Karpas-422 (cell line): ENCODE measurements at regions not wholly inside any gene's neighbourhood (a gene's known extent, or its start where the extent isn't known, plus 50 kb on each side); places are given as distances from the start of the nearest gene placed in this dataset.

Source experiments
- DNase-seq: peaks from one replicate; pipeline ENCODE4 v3.0.0-alpha.2; 2015
- H2AFZ ChIP-seq: fragments of 200-600 bp; sonication (generic); 2 replicates; pipeline ENCODE4 v1.6.1; 2014; ENCODE audit warnings: antibody characterized with exemption, low read length, mixed read lengths
- H3K27ac ChIP-seq: fragments of 200-600 bp; sonication (generic); 2 replicates; pipeline ENCODE4 v1.5.1; 2014; ENCODE audit warnings: mild to moderate bottlenecking, low read length, moderate library complexity
- H3K27me3 ChIP-seq: fragments of 200-600 bp; sonication (generic); 2 replicates; pipeline ENCODE4 v1.6.1; 2014; ENCODE audit warnings: low read length, mixed read lengths
- H3K36me3 ChIP-seq: fragments of 200-600 bp; sonication (generic); 2 replicates; pipeline ENCODE4 v1.6.1; 2014; ENCODE audit warnings: low read length, mixed read lengths; ENCODE audit not compliant: insufficient read depth
- H3K4me1 ChIP-seq: fragments of 200-600 bp; sonication (generic); 2 replicates; pipeline ENCODE4 v1.6.1; 2014; ENCODE audit warnings: mild to moderate bottlenecking, low read length, mixed read lengths
- H3K4me2 ChIP-seq: fragments of 200-600 bp; sonication (generic); 2 replicates; pipeline ENCODE4 v1.6.1; 2014; ENCODE audit warnings: low read length, low read depth, mild to moderate bottlenecking; ENCODE audit not compliant: poor library complexity, severe bottlenecking
- H3K4me3 ChIP-seq: fragments of 200-600 bp; sonication (generic); 2 replicates; pipeline ENCODE4 v1.5.1; 2014; ENCODE audit warnings: mild to moderate bottlenecking, antibody characterized with exemption, low read length, mixed read lengths
- H3K79me2 ChIP-seq: fragments of 200-600 bp; sonication (generic); 2 replicates; pipeline ENCODE4 v1.6.1; 2014; ENCODE audit warnings: mild to moderate bottlenecking, low read length, mixed read lengths
- H3K9ac ChIP-seq: fragments of 200-600 bp; sonication (generic); 2 replicates; pipeline ENCODE4 v1.6.0; 2014; ENCODE audit warnings: low read length
- H3K9me2 ChIP-seq: fragments of 200-600 bp; sonication (generic), shearing (Covaris generic); replicated peaks from 2 replicates; pipeline ENCODE4 v1.6.0; 2014; ENCODE audit warnings: mild to moderate bottlenecking, low read length, moderate library complexity; ENCODE audit not compliant: insufficient read depth
- H3K9me3 ChIP-seq: fragments of 300-700, 200-600 bp; sonication (generic); 2 replicates; pipeline ENCODE4 v1.6.1; 2014; ENCODE audit warnings: low read length, mixed read lengths
- H4K20me1 ChIP-seq: fragments of 200-600 bp; sonication (generic); 2 replicates; pipeline ENCODE4 v1.6.1; 2014; ENCODE audit warnings: mild to moderate bottlenecking, antibody characterized with exemption, low read length, low read depth; ENCODE audit not compliant: insufficient read depth

DNA sequence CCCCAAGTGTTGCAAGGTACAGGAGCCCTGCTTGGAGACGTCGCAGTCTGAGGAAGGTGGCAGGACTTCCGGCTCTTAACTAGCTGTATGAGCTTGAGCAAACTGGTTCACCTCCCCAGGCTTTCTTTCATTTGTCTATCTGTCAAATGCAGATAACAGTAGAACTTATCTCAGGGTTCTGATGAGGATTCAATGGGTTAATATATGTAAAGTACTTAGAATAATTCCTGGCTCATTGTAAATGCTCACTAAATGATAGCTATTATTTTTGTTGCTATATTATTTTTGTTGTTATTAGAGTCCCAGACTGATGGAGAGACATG is 108.5 kb upstream of the IPO9 start:
- no peak overlapping the region for H3K27ac ChIP-seq
- H3K4me1 ChIP-seq = peaks cover 10% of the 10 kb centered on the region
- H2AFZ ChIP-seq = no peak overlapping the region
- H3K4me2 ChIP-seq = no peak overlapping the region
- no peaks in the 10 kb centered on the region for H3K79me2 ChIP-seq
- H3K4me3 ChIP-seq = no peak overlapping the region
- H3K9me2 ChIP-seq = no peaks in the 10 kb centered on the region
- no peaks in the 10 kb centered on the region for H3K27me3 ChIP-seq
- H3K9ac ChIP-seq = no peak overlapping the region
- no peaks in the 10 kb centered on the region for H3K36me3 ChIP-seq
- H3K9me3 ChIP-seq = no peaks in the 10 kb centered on the region
- H4K20me1 ChIP-seq = no peaks in the 10 kb centered on the region; the same call in 1 of the 2 replicates
- DNase-seq = no peak

DNA sequence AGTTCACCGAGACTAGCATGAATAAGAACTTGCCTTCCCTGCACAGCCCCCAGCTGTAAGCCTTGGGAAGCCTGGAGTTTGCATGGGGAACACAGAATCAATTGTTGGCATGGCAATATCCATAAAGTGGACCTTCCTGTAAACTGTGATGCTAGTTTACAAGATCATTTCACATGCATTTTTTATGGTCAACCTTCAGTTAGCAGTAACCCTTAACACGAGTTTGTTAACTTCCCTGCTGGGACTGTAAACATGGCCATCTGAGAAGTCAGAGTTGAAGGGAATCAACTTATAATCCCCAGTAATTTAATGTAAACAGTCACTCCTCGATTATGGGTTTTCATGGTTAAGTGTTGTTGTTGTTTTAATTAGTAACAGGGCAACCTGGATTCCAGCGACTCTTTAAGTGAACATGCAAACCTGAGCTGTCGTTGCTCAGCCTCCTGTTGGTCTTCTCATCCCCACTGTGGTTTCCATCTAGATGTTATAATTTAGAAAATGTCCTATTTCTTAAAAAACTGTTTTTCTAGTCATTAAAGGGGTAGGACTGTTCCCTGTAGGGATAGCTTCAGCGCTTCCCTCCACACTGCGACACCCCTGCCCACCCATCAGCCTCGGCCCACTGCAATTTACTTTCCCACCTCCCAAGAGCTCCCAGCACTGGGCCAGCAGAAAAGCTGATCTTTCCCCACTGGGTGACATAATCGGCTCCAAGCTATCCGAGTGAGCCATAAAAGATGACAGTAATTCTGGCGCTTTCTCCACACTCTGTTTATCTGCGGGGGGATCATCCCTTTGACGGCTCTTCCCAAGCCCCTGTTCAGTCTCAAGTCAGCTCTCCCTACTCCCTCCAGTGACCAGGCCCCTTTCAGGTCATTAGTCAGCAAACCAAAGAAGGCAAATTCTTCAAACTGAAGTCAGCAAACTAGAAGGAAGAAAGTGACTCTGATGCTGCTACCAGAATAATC is 107.6 kb upstream of the IPO9 start:
- Histone ChIP-seq H3K27ac (no peak overlapping the region), H3K9me2 (no peaks in the 10 kb centered on the region), H2AFZ (no peak overlapping the region), H3K4me2 (no peak overlapping the region), H4K20me1 (no peaks in the 10 kb centered on the region), H3K4me1 (peaks cover 1% of the 10 kb centered on the region), H3K4me3 (no peak overlapping the region), H3K79me2 (no peaks in the 10 kb centered on the region), H3K27me3 (no peaks in the 10 kb centered on the region), H3K9me3 (no peaks in the 10 kb centered on the region), H3K36me3 (no peaks in the 10 kb centered on the region), H3K9ac (no peak overlapping the region)
- DNase-seq = no peak

DNA sequence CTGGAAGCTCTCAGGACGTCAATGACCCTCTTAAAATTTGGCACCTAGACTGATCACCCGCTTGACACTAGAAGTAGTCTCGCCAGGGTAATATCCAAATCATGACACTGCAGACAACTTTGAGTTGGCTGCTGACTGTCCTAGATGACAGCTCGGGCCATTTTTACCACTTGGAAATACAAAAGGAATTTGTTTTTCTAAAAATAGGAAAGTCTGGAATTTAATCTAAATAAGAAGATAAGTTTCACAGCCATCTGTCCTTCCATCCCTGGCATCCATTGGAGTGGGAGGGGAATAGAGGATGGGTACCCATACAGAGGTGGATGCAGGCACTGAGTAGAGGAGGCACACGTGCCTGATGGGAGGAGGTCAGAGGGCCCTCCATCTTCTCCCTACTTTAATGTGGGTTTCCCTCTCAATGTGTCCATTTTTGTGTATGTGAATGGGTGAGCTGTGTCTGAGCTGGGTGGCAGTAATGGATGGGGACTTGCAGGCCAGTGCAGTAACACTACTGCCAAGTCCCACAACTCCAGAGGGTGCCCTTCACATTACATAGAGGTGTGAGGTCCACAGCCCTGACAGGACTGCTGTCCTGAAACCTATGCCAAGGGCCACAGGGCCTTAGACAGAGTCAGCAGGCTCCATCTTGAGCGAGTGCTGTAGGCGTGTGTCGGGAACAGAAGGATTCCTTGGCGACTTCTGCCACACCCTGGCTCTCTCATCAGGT is 104.8 kb upstream of the IPO9 start:
- Histone ChIP-seq H3K4me2 (no peak overlapping the region), H3K9ac (no peak overlapping the region), H3K9me3 (no peaks in the 10 kb centered on the region), H2AFZ (no peak overlapping the region), H4K20me1 (no peaks in the 10 kb centered on the region; the same call in 1 of the 2 replicates), H3K27ac (no peak overlapping the region), H3K4me3 (no peak overlapping the region), H3K4me1 (no peaks in the 10 kb centered on the region), H3K27me3 (no peaks in the 10 kb centered on the region), H3K36me3 (no peaks in the 10 kb centered on the region), H3K79me2 (no peaks in the 10 kb centered on the region), H3K9me2 (no peaks in the 10 kb centered on the region)
- DNase-seq = no peak

DNA sequence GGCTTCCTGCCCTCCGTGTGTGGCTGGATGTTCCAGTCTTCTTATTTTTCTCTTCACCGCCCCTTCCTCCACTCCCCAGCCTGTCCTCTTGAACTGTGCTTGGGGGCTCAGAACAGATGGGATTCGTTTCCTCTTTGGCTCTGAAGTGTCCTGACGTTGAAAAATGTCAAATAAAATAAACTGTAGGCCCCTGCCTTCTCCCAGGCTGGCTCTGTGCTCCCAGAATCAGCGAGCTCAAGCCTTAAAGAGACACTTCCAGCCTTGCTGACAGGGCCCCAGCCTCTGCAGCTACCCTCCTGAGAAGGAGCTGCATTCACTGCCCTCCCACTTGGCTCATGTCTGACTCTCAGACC is 104.2 kb upstream of the IPO9 start:
- no peak overlapping the region for H3K9ac ChIP-seq
- H3K27ac ChIP-seq = no peak overlapping the region
- H3K9me3 ChIP-seq = no peaks in the 10 kb centered on the region
- H3K36me3 ChIP-seq = no peaks in the 10 kb centered on the region
- H3K4me3 ChIP-seq = no peak overlapping the region
- DNase-seq = no peak
- H3K9me2 ChIP-seq = no peaks in the 10 kb centered on the region
- H3K4me1 ChIP-seq = no peaks in the 10 kb centered on the region
- H3K4me2 ChIP-seq = no peak overlapping the region
- H2AFZ ChIP-seq = no peak overlapping the region
- no peaks in the 10 kb centered on the region for H3K27me3 ChIP-seq
- H3K79me2 ChIP-seq = no peaks in the 10 kb centered on the region
- no peaks in the 10 kb centered on the region; the same call in 1 of the 2 replicates for H4K20me1 ChIP-seq

DNA sequence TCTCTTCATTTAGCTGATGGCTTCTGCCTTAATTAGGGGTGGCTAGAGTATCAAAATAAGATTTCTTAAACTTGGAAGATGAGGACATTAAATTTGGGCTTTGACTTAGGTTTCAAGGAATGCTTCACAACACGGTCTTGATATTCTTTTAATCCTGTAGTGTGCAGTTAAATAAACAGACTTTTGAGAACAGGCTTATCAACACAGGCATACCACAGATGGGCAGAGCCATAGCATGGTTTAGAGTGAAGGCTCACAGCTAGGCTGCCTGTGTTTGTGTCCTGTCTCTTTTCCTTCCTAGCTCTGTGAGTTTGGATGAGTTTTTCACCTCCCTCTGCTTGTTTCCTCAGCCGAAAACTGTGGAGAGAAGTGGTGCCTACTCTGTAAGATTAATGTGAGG is 102.3 kb upstream of the IPO9 start:
- no peaks in the 10 kb centered on the region for H3K79me2 ChIP-seq
- DNase-seq = no peak
- no peak overlapping the region for H2AFZ ChIP-seq
- no peaks in the 10 kb centered on the region; the same call in 1 of the 2 replicates for H4K20me1 ChIP-seq
- no peak overlapping the region for H3K4me3 ChIP-seq
- H3K27ac ChIP-seq = no peak overlapping the region
- H3K27me3 ChIP-seq = no peaks in the 10 kb centered on the region
- H3K9me3 ChIP-seq = no peaks in the 10 kb centered on the region
- no peaks in the 10 kb centered on the region for H3K36me3 ChIP-seq
- H3K4me2 ChIP-seq = no peak overlapping the region
- H3K9ac ChIP-seq = no peak overlapping the region
- no peaks in the 10 kb centered on the region for H3K9me2 ChIP-seq
- no peaks in the 10 kb centered on the region for H3K4me1 ChIP-seq

DNA sequence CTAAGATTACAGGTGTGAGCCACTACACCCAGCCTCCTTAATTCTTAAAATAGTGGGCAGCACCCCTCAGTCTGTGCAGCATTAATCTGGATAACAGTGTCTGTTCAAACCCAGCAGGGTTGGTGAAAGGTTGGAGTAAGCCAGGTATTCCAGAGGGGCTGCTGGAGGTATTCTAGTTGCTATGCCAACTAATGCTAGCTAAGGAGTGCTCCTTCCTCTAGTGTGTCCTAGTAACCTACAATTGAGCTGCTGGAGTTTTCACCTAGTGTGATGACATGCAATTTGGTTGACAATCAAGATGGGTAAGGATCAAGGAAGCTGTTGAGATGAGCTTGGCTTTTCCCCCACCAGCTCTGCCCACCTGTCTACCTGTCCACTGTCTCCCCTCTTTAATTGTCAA is 100.2 kb upstream of the IPO9 start:
- H4K20me1 ChIP-seq = no peaks in the 10 kb centered on the region; the same call in 1 of the 2 replicates
- no peak overlapping the region for H3K4me3 ChIP-seq
- no peaks in the 10 kb centered on the region for H3K27me3 ChIP-seq
- H2AFZ ChIP-seq = no peak overlapping the region
- H3K36me3 ChIP-seq = no peaks in the 10 kb centered on the region
- H3K4me2 ChIP-seq = no peak overlapping the region
- H3K9me3 ChIP-seq = no peaks in the 10 kb centered on the region
- H3K27ac ChIP-seq = no peak overlapping the region
- H3K9me2 ChIP-seq = no peaks in the 10 kb centered on the region
- no peak for DNase-seq
- no peak overlapping the region for H3K9ac ChIP-seq
- no peaks in the 10 kb centered on the region for H3K79me2 ChIP-seq
- H3K4me1 ChIP-seq = no peaks in the 10 kb centered on the region

DNA sequence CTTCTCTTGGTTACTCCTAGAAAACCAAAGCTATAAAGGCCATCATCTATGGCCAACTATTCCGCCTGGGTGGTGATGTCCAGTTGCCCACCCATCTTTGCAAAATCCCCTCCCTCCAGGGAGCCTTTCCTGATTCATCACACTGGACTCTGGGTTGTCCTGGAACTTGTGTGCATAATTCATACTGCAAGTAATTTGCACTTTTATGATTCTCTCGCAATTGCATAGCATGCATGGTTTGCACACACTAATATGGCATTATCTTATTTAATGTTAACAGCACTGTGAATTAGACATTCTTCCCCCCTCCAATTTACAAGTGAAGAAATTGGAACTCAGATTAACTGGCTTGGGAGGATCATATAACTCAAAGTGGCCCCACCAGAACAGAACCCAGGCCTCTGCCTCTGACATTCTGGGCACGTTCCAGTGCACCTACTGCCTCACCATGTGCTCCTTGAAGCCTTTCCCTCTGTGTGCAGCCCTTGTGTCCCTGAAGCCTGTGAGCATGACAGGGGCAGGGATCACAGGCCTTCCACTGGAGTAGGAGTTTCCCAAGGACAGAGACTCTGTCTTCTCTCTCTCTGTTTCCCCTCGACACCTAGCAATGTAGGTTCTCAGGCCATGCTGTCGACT is 98.9 kb upstream of the IPO9 start:
- Histone ChIP-seq H3K9me3 (no peaks in the 10 kb centered on the region), H3K4me3 (no peak overlapping the region), H4K20me1 (no peaks in the 10 kb centered on the region; the same call in 1 of the 2 replicates), H3K4me2 (no peak overlapping the region), H3K79me2 (no peaks in the 10 kb centered on the region), H3K9ac (no peak overlapping the region), H3K36me3 (no peaks in the 10 kb centered on the region), H3K27ac (no peak overlapping the region), H3K27me3 (no peaks in the 10 kb centered on the region), H2AFZ (no peak overlapping the region), H3K9me2 (no peaks in the 10 kb centered on the region), H3K4me1 (no peaks in the 10 kb centered on the region)
- no peak for DNase-seq

DNA sequence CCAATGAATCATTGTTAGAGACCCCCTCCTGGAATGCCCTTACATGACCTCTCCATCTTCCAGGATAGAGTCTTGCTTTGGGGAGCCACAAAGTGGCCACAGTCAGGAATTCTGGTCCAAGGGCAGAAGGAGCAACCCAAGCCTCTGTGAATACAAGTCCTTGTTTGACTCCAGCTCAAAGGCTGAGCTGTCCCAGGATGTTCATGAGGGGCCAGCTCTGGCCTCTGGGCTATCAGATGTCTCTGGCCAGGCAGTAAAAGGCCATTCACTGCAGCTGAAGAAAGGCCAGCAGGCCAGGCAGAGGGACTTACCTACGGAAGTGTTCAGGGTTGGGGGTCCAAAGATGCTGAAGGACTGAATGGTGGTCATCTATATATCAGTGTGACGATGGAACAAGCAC is 98.3 kb upstream of the IPO9 start:
- no peaks in the 10 kb centered on the region for H3K27me3 ChIP-seq
- no peak overlapping the region for H3K27ac ChIP-seq
- H4K20me1 ChIP-seq = no peaks in the 10 kb centered on the region; the same call in 1 of the 2 replicates
- H3K79me2 ChIP-seq = no peaks in the 10 kb centered on the region
- H3K9me2 ChIP-seq = no peaks in the 10 kb centered on the region
- H3K9me3 ChIP-seq = no peaks in the 10 kb centered on the region
- no peak for DNase-seq
- no peak overlapping the region for H3K4me2 ChIP-seq
- no peaks in the 10 kb centered on the region for H3K36me3 ChIP-seq
- H3K4me1 ChIP-seq = no peaks in the 10 kb centered on the region
- H3K9ac ChIP-seq = no peak overlapping the region
- no peak overlapping the region for H2AFZ ChIP-seq
- H3K4me3 ChIP-seq = no peak overlapping the region
